K562 (cell line): ENCODE measurements at regions not wholly inside any gene's neighbourhood (a gene's known extent, or its start where the extent isn't known, plus 50 kb on each side); places are given as distances from the start of the nearest gene placed in this dataset.

Experiments
- CBFB ChIP-seq: sonication (generic); formaldehyde crosslinking; IDR thresholded peaks from 2 replicates; pipeline ENCODE4 v1.4.0; 2020; ENCODE audit warnings: mild to moderate bottlenecking, missing genetic modification reagents
- CREB3L1 ChIP-seq: fragments of 450-650 bp; IDR thresholded peaks from 2 replicates; pipeline ENCODE4 v1.6.1; 2014; ENCODE audit warnings: low read depth, mild to moderate bottlenecking, moderate library complexity, borderline replicate concordance
- NCOR1 ChIP-seq: fragments of 450-650 bp; IDR thresholded peaks from 2 replicates; pipeline ENCODE4 v1.6.1; 2016; ENCODE audit warnings: mild to moderate bottlenecking, moderate library complexity
- YY1 ChIP-seq, 3 experiments: IDR thresholded peaks; 2 replicates each; pipeline ENCODE4 v1.6.1; 2011; ENCODE audit warnings: low read length in 2 of 3, mild to moderate bottlenecking in 2 of 3, moderate library complexity in 2 of 3, borderline replicate concordance in 1 of 3, control low read depth in 1 of 3, low read depth in 1 of 3; ENCODE audit not compliant: insufficient read depth in 3 of 3, insufficient replicate concordance in 2 of 3, control insufficient read depth in 1 of 3, insufficient read length in 1 of 3; ENCODE audit errors: extremely low read depth in 1 of 3
- ZNF512 ChIP-seq: IDR thresholded peaks from 2 replicates; pipeline ENCODE4 v1.6.1; 2016; ENCODE audit warnings: missing genetic modification characterization, missing compliant biosample characterization

- TF ChIP-seq ZNF512 (no peak), CREB3L1 (no peak), CBFB (CRISPR knock-in tag) (no peak), YY1 (IDR thresholded peaks at IDR 0.05; ENCODE audit: borderline replicate concordance in 1 of 3, control insufficient read depth in 1 of 3, extremely low read depth in 1 of 3, insufficient read depth in 3 of 3, insufficient read length in 1 of 3, insufficient replicate concordance in 2 of 3, low read depth in 1 of 3, low read length in 2 of 3) (no peak), NCOR1 (no peak)
Observed at GRCh38 chr14:94998685-94999084, 158.6 kb downstream of the DICER1 start.
